ENCODE measurements at regions not wholly inside any gene's neighbourhood (a gene's known extent, or its start where the extent isn't known, plus 50 kb on each side); places are given as distances from the start of the nearest gene placed in this dataset.

DNA sequence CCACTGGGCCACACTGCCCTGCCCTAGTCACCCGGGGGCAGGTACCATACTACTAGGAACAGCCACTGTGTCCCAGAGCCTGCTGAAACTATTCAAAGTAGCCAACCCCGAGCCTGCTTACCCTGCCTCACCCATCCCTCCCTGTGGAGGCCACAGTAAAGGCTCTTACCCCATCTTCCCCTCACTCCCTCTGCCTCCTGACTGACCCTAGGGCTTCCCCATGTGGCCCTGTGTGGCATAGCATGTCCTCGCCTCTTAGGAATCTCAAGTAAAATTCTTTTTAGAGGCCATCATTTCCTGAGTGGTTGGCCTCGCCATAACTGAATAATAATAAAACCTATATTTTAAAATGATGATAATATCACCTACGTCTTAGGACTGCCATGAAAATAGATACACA lies 112.2 kb upstream of the SLC6A11 start:
- H3K4me3 ChIP-seq (ENCODE audit: low read depth, low read length, poor library complexity, severe bottlenecking): no peak overlapping the region
- no peak overlapping the region for H2AFZ ChIP-seq (ENCODE audit: low read length)
- no peaks in the 10 kb centered on the region for H3K4me1 ChIP-seq (ENCODE audit: insufficient read depth, low read length, severe bottlenecking)
- H3K27me3 ChIP-seq (ENCODE audit: insufficient read depth, low read length): no peaks in the 10 kb centered on the region
- no peaks in the 10 kb centered on the region for H3K9me3 ChIP-seq (ENCODE audit: low read length)
- no peak overlapping the region for H3K9ac ChIP-seq (ENCODE audit: low read length)
- H3K27ac ChIP-seq (ENCODE audit: low read depth, low read length, poor library complexity, severe bottlenecking): no peak overlapping the region
- H3K79me2 ChIP-seq (ENCODE audit: insufficient read depth, low read length): no peaks in the 10 kb centered on the region
- no peak overlapping the region for H3K4me2 ChIP-seq (ENCODE audit: low read length)
- no peaks in the 10 kb centered on the region for H3K36me3 ChIP-seq (ENCODE audit: insufficient read depth, low read length)
- TF ChIP-seq CTCF (IDR thresholded peaks at IDR 0.05; ENCODE audit: low read length): peak; percentile 27; the same call in 1 of the 2 replicates
- TF ChIP-seq EZH2 (IDR thresholded peaks at IDR 0.05; ENCODE audit: borderline replicate concordance, low read length): no peak
- H3K9me2 ChIP-seq (ENCODE audit: low read depth, low read length): no peaks in the 10 kb centered on the region
- H3F3A ChIP-seq (ENCODE audit: insufficient read depth, low read length): no peaks in the 10 kb centered on the region
- no peaks in the 10 kb centered on the region for H4K20me1 ChIP-seq (ENCODE audit: insufficient read depth, low read length)

DNA sequence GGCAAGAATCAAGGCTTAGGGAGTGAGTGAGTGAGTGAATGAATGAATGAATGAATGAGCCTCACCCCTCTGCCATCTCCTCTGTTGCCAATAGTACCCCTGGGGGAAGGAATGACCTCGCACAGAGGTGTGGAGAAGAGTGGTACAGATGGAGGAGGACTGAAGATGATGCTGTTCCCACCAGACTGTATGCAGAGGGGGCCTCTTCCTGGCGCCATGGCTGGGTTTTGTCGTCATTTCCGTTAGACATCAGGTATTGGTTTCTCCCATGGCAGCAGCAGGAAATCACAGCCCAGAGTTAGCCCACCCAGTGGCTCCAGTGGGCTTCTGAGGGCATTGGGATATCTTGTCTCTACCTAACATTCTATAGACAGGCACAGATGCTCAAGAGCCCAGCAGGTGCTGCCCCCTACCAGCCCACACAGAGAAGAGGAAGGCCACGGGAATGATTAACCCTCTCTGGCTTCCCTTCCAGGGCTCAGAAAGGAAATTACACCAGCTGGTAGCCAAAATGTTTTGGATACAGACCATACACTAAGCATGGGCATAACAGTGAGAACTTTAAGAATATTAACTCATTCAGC lies 109.8 kb upstream of the SLC6A11 start:
- H3K9ac ChIP-seq (ENCODE audit: low read length): no peak overlapping the region
- H3K4me3 ChIP-seq (ENCODE audit: low read depth, low read length, poor library complexity, severe bottlenecking): no peak overlapping the region
- TF ChIP-seq EZH2 (IDR thresholded peaks at IDR 0.05; ENCODE audit: borderline replicate concordance, low read length) (no peak), CTCF (IDR thresholded peaks at IDR 0.05; ENCODE audit: low read length) (no peak; the same call in 1 of the 2 replicates)
- H3K9me3 ChIP-seq (ENCODE audit: low read length): no peaks in the 10 kb centered on the region
- H4K20me1 ChIP-seq (ENCODE audit: insufficient read depth, low read length): no peaks in the 10 kb centered on the region
- H3K79me2 ChIP-seq (ENCODE audit: insufficient read depth, low read length): no peaks in the 10 kb centered on the region
- H3K27me3 ChIP-seq (ENCODE audit: insufficient read depth, low read length): no peaks in the 10 kb centered on the region
- H3K4me1 ChIP-seq (ENCODE audit: insufficient read depth, low read length, severe bottlenecking): no peaks in the 10 kb centered on the region
- no peaks in the 10 kb centered on the region for H3K9me2 ChIP-seq (ENCODE audit: low read depth, low read length)
- no peak overlapping the region for H3K4me2 ChIP-seq (ENCODE audit: low read length)
- no peaks in the 10 kb centered on the region for H3K36me3 ChIP-seq (ENCODE audit: insufficient read depth, low read length)
- no peak overlapping the region for H3K27ac ChIP-seq (ENCODE audit: low read depth, low read length, poor library complexity, severe bottlenecking)
- H2AFZ ChIP-seq (ENCODE audit: low read length): no peak overlapping the region
- H3F3A ChIP-seq (ENCODE audit: insufficient read depth, low read length): no peaks in the 10 kb centered on the region

GRCh38 chr3:10706740-10707399 lies 109.2 kb upstream of the SLC6A11 start:
- Histone ChIP-seq H3K27me3 (ENCODE audit: insufficient read depth, low read length) (no peaks in the 10 kb centered on the region), H3K4me2 (ENCODE audit: low read length) (no peak overlapping the region), H4K20me1 (ENCODE audit: insufficient read depth, low read length) (no peaks in the 10 kb centered on the region), H3F3A (ENCODE audit: insufficient read depth, low read length) (no peaks in the 10 kb centered on the region), H3K9ac (ENCODE audit: low read length) (no peak overlapping the region), H2AFZ (ENCODE audit: low read length) (no peak overlapping the region), H3K36me3 (ENCODE audit: insufficient read depth, low read length) (no peaks in the 10 kb centered on the region), H3K9me3 (ENCODE audit: low read length) (no peaks in the 10 kb centered on the region), H3K4me1 (ENCODE audit: insufficient read depth, low read length, severe bottlenecking) (no peaks in the 10 kb centered on the region), H3K27ac (ENCODE audit: low read depth, low read length, poor library complexity, severe bottlenecking) (no peak overlapping the region), H3K4me3 (ENCODE audit: low read depth, low read length, poor library complexity, severe bottlenecking) (no peak overlapping the region), H3K79me2 (ENCODE audit: insufficient read depth, low read length) (no peaks in the 10 kb centered on the region), H3K9me2 (ENCODE audit: low read depth, low read length) (no peaks in the 10 kb centered on the region)
- no peak for TF ChIP-seq CTCF (IDR thresholded peaks at IDR 0.05; ENCODE audit: low read length)
- no peak for TF ChIP-seq EZH2 (IDR thresholded peaks at IDR 0.05; ENCODE audit: borderline replicate concordance, low read length)

Data from OCI-LY1 (cell line).